ENCODE measurements at regions not wholly inside any gene's neighbourhood (a gene's known extent, or its start where the extent isn't known, plus 50 kb on each side); places are given as distances from the start of the nearest gene placed in this dataset.
"Not testable (repeated sequence)": the region's sequence is repeated elsewhere in the genome, so short reads cannot be mapped to it uniquely, and the experiment has no call there.

- intact Hi-C loops (cut with DNase I), result no loop called here
- no peak for ATAC-seq
- no peak for DNase-seq (ENCODE audit: missing footprints)
These were observed 94.3 kb downstream of the CCDC71L start for GRCh38 chr7:106566672-106567071.

- DNase-seq (ENCODE audit: missing footprints) (no peak), ATAC-seq (no peak)
- intact Hi-C loops (cut with DNase I), result no loop called here
These were observed 94.8 kb downstream of the CCDC71L start for GRCh38 chr7:106566196-106566595.

- ATAC-seq (no peak), DNase-seq (ENCODE audit: missing footprints) (no peak)
- intact Hi-C loops (cut with DNase I), result no loop called here
These were observed 95.5 kb downstream of the CCDC71L start for GRCh38 chr7:106565428-106565827.

GRCh38 chr7:106563466-106564150, 97.3 kb downstream of the CCDC71L start:
- intact Hi-C loops (cut with DNase I), result no loop called here
- no peak for DNase-seq (ENCODE audit: missing footprints)
- no peak for ATAC-seq

GRCh38 chr7:106562711-106563366, 98.1 kb downstream of the CCDC71L start:
- DNase-seq (ENCODE audit: missing footprints), result no peak
- intact Hi-C loops (cut with DNase I), result no loop called here
- no peak for ATAC-seq

GRCh38 chr7:106561666-106562411, 99.1 kb downstream of the CCDC71L start:
- intact Hi-C loops (cut with DNase I), result no loop called here
- DNase-seq (ENCODE audit: missing footprints), result no peak
- ATAC-seq, result no peak

GRCh38 chr7:106561151-106561550, 99.8 kb downstream of the CCDC71L start:
- no peak for DNase-seq (ENCODE audit: missing footprints)
- intact Hi-C loops (cut with DNase I), result no loop called here
- no peak for ATAC-seq

- DNase-seq (ENCODE audit: missing footprints), result no peak
- intact Hi-C loops (cut with DNase I), result no loop called here
- ATAC-seq, result no peak
These were observed 100.5 kb downstream of the CCDC71L start for GRCh38 chr7:106560482-106560881.

GRCh38 chr7:106556244-106556643, 104.7 kb downstream of the CCDC71L start:
- ATAC-seq; intact Hi-C loops (cut with DNase I); DNase-seq (ENCODE audit: missing footprints): not testable (repeated sequence)

GRCh38 chr7:106554623-106555022, 106.3 kb downstream of the CCDC71L start:
- ATAC-seq; intact Hi-C loops (cut with DNase I); DNase-seq (ENCODE audit: missing footprints): not testable (repeated sequence)

- ATAC-seq, result no peak
- intact Hi-C loops (cut with DNase I), result no loop called here
- DNase-seq (ENCODE audit: missing footprints), result no peak
These were observed 107.5 kb downstream of the CCDC71L start for GRCh38 chr7:106553446-106553836.

- ATAC-seq (no peak), DNase-seq (ENCODE audit: missing footprints) (no peak)
- intact Hi-C loops (cut with DNase I), result no loop called here
These were observed 108.1 kb downstream of the CCDC71L start for GRCh38 chr7:106552645-106553445.

- ATAC-seq (no peak), DNase-seq (ENCODE audit: missing footprints) (no peak)
- intact Hi-C loops (cut with DNase I), result no loop called here
These were observed 109.0 kb downstream of the CCDC71L start for GRCh38 chr7:106551936-106552335.

- ATAC-seq (no peak), DNase-seq (ENCODE audit: missing footprints) (no peak)
- intact Hi-C loops (cut with DNase I), result no loop called here
These were observed 112.5 kb downstream of the CCDC71L start for GRCh38 chr7:106548491-106548890.

- intact Hi-C loops (cut with DNase I), result no loop called here
- no peak for ATAC-seq
- DNase-seq (ENCODE audit: missing footprints), result no peak
These were observed 115.7 kb downstream of the CCDC71L start for GRCh38 chr7:106545275-106545674.

- ATAC-seq (no peak), DNase-seq (ENCODE audit: missing footprints) (no peak)
- intact Hi-C loops (cut with DNase I), result loop anchor here (2.0 kb wide), 1 partner anchor 194 kb away; no protein-coding TSS in a partner anchor
These were observed 117.7 kb downstream of the CCDC71L start for GRCh38 chr7:106543221-106543757.

- DNase-seq (ENCODE audit: missing footprints), result no peak
- ATAC-seq, result peak; percentile 81
- intact Hi-C loops (cut with DNase I), result loop anchor here (2.0 kb wide), 1 partner anchor 194 kb away; no protein-coding TSS in a partner anchor
These were observed 118.3 kb downstream of the CCDC71L start for GRCh38 chr7:106542550-106543220.

- no peak for DNase-seq (ENCODE audit: missing footprints)
- intact Hi-C loops (cut with DNase I), result no loop called here
- no peak for ATAC-seq
These were observed 122.3 kb downstream of the CCDC71L start for GRCh38 chr7:106538638-106539037.

Measured in Right ventricle myocardium inferior (tissue), 1 donor.